H9 (cell line): ENCODE measurements at regions not wholly inside any gene's neighbourhood (a gene's known extent, or its start where the extent isn't known, plus 50 kb on each side); places are given as distances from the start of the nearest gene placed in this dataset.

ENCODE experiments used
- DNase-seq: peaks from one replicate; pipeline ENCODE4 v3.0.0-alpha.2; 2017
- H2AFZ ChIP-seq: one replicate; pipeline ENCODE4 v1.6.1; 2013; ENCODE audit warnings: mild to moderate bottlenecking, low read length, control low read depth, moderate library complexity
- H2AK5ac ChIP-seq: 2 replicates; pipeline ENCODE4 v1.6.1; 2013; ENCODE audit warnings: low read length, control low read depth, mixed read lengths; ENCODE audit not compliant: insufficient read length
- H2BK120ac ChIP-seq: one replicate; pipeline ENCODE4 v1.6.1; 2013; ENCODE audit warnings: low read depth, mild to moderate bottlenecking, low read length, control low read depth, inconsistent platforms; ENCODE audit not compliant: poor library complexity, severe bottlenecking
- H2BK12ac ChIP-seq: 2 replicates; pipeline ENCODE4 v1.6.1; 2013; ENCODE audit warnings: low read length, control low read depth, mixed read lengths, low read depth; ENCODE audit not compliant: insufficient read length
- H2BK15ac ChIP-seq: 2 replicates; pipeline ENCODE4 v1.6.1; 2013; ENCODE audit warnings: low read depth, low read length, control low read depth
- H2BK20ac ChIP-seq: one replicate; pipeline ENCODE4 v1.6.1; 2013; ENCODE audit warnings: low read depth, mild to moderate bottlenecking, low read length, control low read depth, inconsistent platforms; ENCODE audit not compliant: poor library complexity, severe bottlenecking
- H2BK5ac ChIP-seq: 2 replicates; pipeline ENCODE4 v1.6.1; 2013; ENCODE audit warnings: low read length, control low read depth, mixed read lengths; ENCODE audit not compliant: insufficient read length
- H3K14ac ChIP-seq: 2 replicates; pipeline ENCODE4 v1.6.1; 2013; ENCODE audit warnings: low read length, control low read depth; ENCODE audit not compliant: insufficient read depth
- H3K18ac ChIP-seq: 2 replicates; pipeline ENCODE4 v1.6.1; 2013; ENCODE audit warnings: low read depth, mild to moderate bottlenecking, mixed read lengths, low read length, control low read depth; ENCODE audit not compliant: insufficient read length
- H3K23ac ChIP-seq: 2 replicates; pipeline ENCODE4 v1.6.1; 2013; ENCODE audit warnings: low read length, control low read depth, mixed read lengths, low read depth; ENCODE audit not compliant: insufficient read length
- H3K23me2 ChIP-seq: 2 replicates; pipeline ENCODE4 v1.6.1; 2013; ENCODE audit warnings: low read depth, mild to moderate bottlenecking, mixed read lengths, low read length, control low read depth; ENCODE audit not compliant: insufficient read length, poor library complexity, severe bottlenecking
- H3K27ac ChIP-seq: 2 replicates; pipeline ENCODE4 v1.5.1; 2013; ENCODE audit warnings: low read length, control low read depth, mixed read lengths, low read depth; ENCODE audit not compliant: insufficient read length
- H3K27me3 ChIP-seq: 2 replicates; pipeline ENCODE4 v1.6.1; 2013; ENCODE audit warnings: low read length, control low read depth, inconsistent platforms; ENCODE audit not compliant: insufficient read depth
- H3K4ac ChIP-seq: 2 replicates; pipeline ENCODE4 v1.6.1; 2013; ENCODE audit warnings: low read depth, mild to moderate bottlenecking, control low read depth, inconsistent platforms, low read length, moderate library complexity
- H3K4me1 ChIP-seq: 2 replicates; pipeline ENCODE4 v1.6.1; 2013; ENCODE audit warnings: low read length, control low read depth, inconsistent platforms; ENCODE audit not compliant: insufficient read depth
- H3K4me2 ChIP-seq: 2 replicates; pipeline ENCODE4 v1.6.1; 2013; ENCODE audit warnings: low read length, control low read depth, mixed read lengths; ENCODE audit not compliant: insufficient read length, insufficient read depth
- H3K56ac ChIP-seq: 2 replicates; pipeline ENCODE4 v1.6.1; 2013; ENCODE audit warnings: low read depth, mild to moderate bottlenecking, mixed read lengths, low read length, control low read depth; ENCODE audit not compliant: insufficient read length
- H3K79me1 ChIP-seq: 2 replicates; pipeline ENCODE4 v1.6.1; 2013; ENCODE audit warnings: low read depth, mild to moderate bottlenecking, moderate library complexity, low read length, control low read depth, inconsistent platforms; ENCODE audit not compliant: insufficient read depth, poor library complexity, severe bottlenecking
- H3K79me2 ChIP-seq: 2 replicates; pipeline ENCODE4 v1.6.1; 2013; ENCODE audit warnings: low read length, control low read depth, inconsistent platforms; ENCODE audit not compliant: insufficient read depth
- H3K9ac ChIP-seq: 2 replicates; pipeline ENCODE4 v1.6.1; 2013; ENCODE audit warnings: low read length, control low read depth, mixed read lengths; ENCODE audit not compliant: insufficient read length; ENCODE audit errors: extremely low read depth
- H3K9me3 ChIP-seq: one replicate; pipeline ENCODE4 v1.6.1; 2013; ENCODE audit warnings: low read depth, low read length, inconsistent platforms; ENCODE audit not compliant: control insufficient read depth
- H3T11ph ChIP-seq: one replicate; pipeline ENCODE4 v1.6.1; 2013; ENCODE audit warnings: mild to moderate bottlenecking, low read length, control low read depth, inconsistent platforms
- H4K20me1 ChIP-seq: one replicate; pipeline ENCODE4 v1.6.1; 2013; ENCODE audit not compliant: control insufficient read depth, insufficient read length, insufficient read depth
- H4K5ac ChIP-seq: 2 replicates; pipeline ENCODE4 v1.6.1; 2013; ENCODE audit warnings: low read depth, mild to moderate bottlenecking, mixed read lengths, low read length, control low read depth; ENCODE audit not compliant: insufficient read length
- H4K8ac ChIP-seq: replicated peaks from 2 replicates; pipeline ENCODE4 v1.6.1; 2013; ENCODE audit warnings: low read length, control low read depth, mixed read lengths, low read depth; ENCODE audit not compliant: insufficient read length
- H4K91ac ChIP-seq: 2 replicates; pipeline ENCODE4 v1.6.1; 2013; ENCODE audit warnings: low read depth, mild to moderate bottlenecking, moderate library complexity, mixed read lengths, low read length, control low read depth; ENCODE audit not compliant: insufficient read length
- H3K27ac Mint-ChIP-seq, 3 experiments: 2 replicates in 2 of 3; 3 replicates in 1 of 3; pipeline ENCODE4 v1.8.0; 2020 to 2021; ENCODE audit warnings: mixed read lengths in 3 of 3, mild to moderate bottlenecking in 1 of 3, moderate library complexity in 1 of 3
- H3K27me3 Mint-ChIP-seq: 2 replicates; pipeline ENCODE4 v1.8.0; 2021; ENCODE audit warnings: low read depth, mild to moderate bottlenecking, moderate library complexity, mixed read lengths
- H3K36me3 Mint-ChIP-seq, 3 experiments: 2 replicates in 2 of 3; 3 replicates in 1 of 3; pipeline ENCODE4 v1.8.0; 2020 to 2021; ENCODE audit warnings: low read depth in 3 of 3, mixed read lengths in 3 of 3; ENCODE audit not compliant: insufficient read depth in 1 of 3
- H3K4me1 Mint-ChIP-seq, 2 experiments: 2 replicates each; pipeline ENCODE4 v1.8.0; 2020; ENCODE audit warnings: mixed read lengths in 2 of 2
- H3K4me3 Mint-ChIP-seq, 2 experiments: 2 replicates in 1 of 2; 3 replicates in 1 of 2; pipeline ENCODE4 v1.8.0; 2020 to 2021; ENCODE audit warnings: mild to moderate bottlenecking in 2 of 2, mixed read lengths in 2 of 2, moderate library complexity in 1 of 2
- H3K9me3 Mint-ChIP-seq, 2 experiments: 2 replicates in 1 of 2; 3 replicates in 1 of 2; pipeline ENCODE4 v1.8.0; 2020; ENCODE audit warnings: mild to moderate bottlenecking in 2 of 2, mixed read lengths in 2 of 2, moderate library complexity in 1 of 2
- CTCF ChIP-seq: fragments of 200-600 bp; sonication (generic); conservative IDR thresholded peaks from 3 replicates; pipeline ENCODE4 v1.8.0; 2021; ENCODE audit warnings: antibody characterized with exemption, mild to moderate bottlenecking
- WGBS: extraction: QIAGEN DNeasy Blood & Tissue Kit; methylation state at CpG from one replicate; pipeline ENCODE4 v1.1.7; 2013; ENCODE audit warnings: missing lambda C conversion rate, low lambda C conversion rate, mixed read lengths; ENCODE audit not compliant: insufficient read length; ENCODE audit errors: extremely low coverage; 5-methylcytosine and 5-hydroxymethylcytosine counted together

- no peaks in the 10 kb centered on the region for H3K79me1 ChIP-seq
- no peaks in the 10 kb centered on the region for H3K9me3 ChIP-seq
- H3K4me1 ChIP-seq: no peaks in the 10 kb centered on the region; the same call in 1 of the 2 replicates
- Mint-ChIP-seq H3K27me3 (peaks cover 24% of the 10 kb centered on the region), H3K27ac (no peak overlapping the region; a peak in 1 of 7 replicates), H3K9me3 (peaks cover 0 to 2% of the 10 kb centered on the region in 2 experiments; a peak in 2 of 5 replicates), H3K4me1 (peaks cover 10 to 12% of the 10 kb centered on the region in 2 experiments), H3K36me3 (no peaks in the 10 kb centered on the region), H3K4me3 (no peak overlapping the region)
- no peak overlapping the region for H2BK5ac ChIP-seq
- H3K23me2 ChIP-seq: no peaks in the 10 kb centered on the region
- no peak overlapping the region for H2BK120ac ChIP-seq
- no peak overlapping the region for H3K4me2 ChIP-seq
- no peak overlapping the region for H3K14ac ChIP-seq
- no peak overlapping the region for H4K8ac ChIP-seq
- no peak overlapping the region for H4K5ac ChIP-seq
- WGBS: no CpG with 5 or more reads among the region's 6 CpGs
- H4K91ac ChIP-seq: no peak overlapping the region
- no peak overlapping the region for H3K56ac ChIP-seq
- H2BK15ac ChIP-seq: no peak overlapping the region
- H3K4ac ChIP-seq: no peak overlapping the region
- no peaks in the 10 kb centered on the region for H4K20me1 ChIP-seq
- no peak for DNase-seq
- H3K27ac ChIP-seq: no peak overlapping the region
- no peak overlapping the region for H2AFZ ChIP-seq
- H3K27me3 ChIP-seq: no peaks in the 10 kb centered on the region
- no peak overlapping the region for H2BK12ac ChIP-seq
- H3K23ac ChIP-seq: no peak overlapping the region
- H3K9ac ChIP-seq: no peak overlapping the region
- H2BK20ac ChIP-seq: no peak overlapping the region
- no peak overlapping the region for H3T11ph ChIP-seq
- H3K18ac ChIP-seq: no peak overlapping the region
- no peaks in the 10 kb centered on the region for H3K79me2 ChIP-seq
- TF ChIP-seq CTCF: no peak
- H2AK5ac ChIP-seq: no peak overlapping the region
Measured at GRCh38 chr5:1974081-1974480, 91.4 kb upstream of the IRX4 start.
